DND-41 (cell line): ENCODE measurements at regions not wholly inside any gene's neighbourhood (a gene's known extent, or its start where the extent isn't known, plus 50 kb on each side); places are given as distances from the start of the nearest gene placed in this dataset.
"Not testable (repeated sequence)": the region's sequence is repeated elsewhere in the genome, so short reads cannot be mapped to it uniquely, and the experiment has no call there.

Experiments used
- ATAC-seq: fragments of 200-7000 bp; cut with Tn5 transposase; 3 replicates; pipeline ENCODE4 v1.9.1; 2021; ENCODE audit warnings: low read depth; ENCODE audit not compliant: insufficient read depth
- DNase-seq: peaks from one replicate; pipeline ENCODE4 v3.0.0-alpha.2; 2020
- H2AFZ ChIP-seq: 2 replicates; pipeline ENCODE4 v1.6.0; 2012; ENCODE audit warnings: low read depth, low read length
- H3K27ac ChIP-seq: 2 replicates; pipeline ENCODE4 v1.5.1; 2012; ENCODE audit warnings: low read length, inconsistent platforms
- H3K27me3 ChIP-seq: fragments of 200-600 bp; sonication (generic); 2 replicates; pipeline ENCODE4 v1.6.0; 2012; ENCODE audit warnings: low read length, mild to moderate bottlenecking, inconsistent platforms; ENCODE audit not compliant: insufficient read depth, poor library complexity
- H3K36me3 ChIP-seq: 2 replicates; pipeline ENCODE4 v1.5.1; 2012; ENCODE audit warnings: low read length, inconsistent platforms; ENCODE audit not compliant: insufficient read depth
- H3K4me1 ChIP-seq: 2 replicates; pipeline ENCODE4 v1.5.1; 2012; ENCODE audit warnings: mild to moderate bottlenecking, low read length; ENCODE audit not compliant: insufficient read depth
- H3K4me2 ChIP-seq: 2 replicates; pipeline ENCODE4 v1.6.0; 2012; ENCODE audit warnings: mild to moderate bottlenecking, moderate library complexity, low read length, inconsistent platforms; ENCODE audit not compliant: insufficient read depth
- H3K4me3 ChIP-seq, 2 experiments: fragments of 200-600 bp in 1 of 2; shearing (Covaris generic) in 1 of 2; 2 replicates each; pipeline ENCODE4 v1.5.1; 2012 to 2016; ENCODE audit warnings: inconsistent platforms in 2 of 2, low read length in 2 of 2, mild to moderate bottlenecking in 2 of 2, low read depth in 1 of 2, moderate library complexity in 1 of 2
- H3K79me2 ChIP-seq: 2 replicates; pipeline ENCODE4 v1.6.0; 2012; ENCODE audit warnings: low read length, inconsistent platforms; ENCODE audit not compliant: insufficient read depth
- H3K9ac ChIP-seq: 2 replicates; pipeline ENCODE4 v1.6.0; 2012; ENCODE audit warnings: low read depth, mild to moderate bottlenecking, inconsistent platforms, low read length, moderate library complexity
- H3K9me3 ChIP-seq: 2 replicates; pipeline ENCODE4 v1.5.1; 2012; ENCODE audit warnings: low read length, moderate library complexity, mild to moderate bottlenecking, inconsistent platforms; ENCODE audit not compliant: insufficient read depth, severe bottlenecking
- H4K20me1 ChIP-seq: 2 replicates; pipeline ENCODE4 v1.6.0; 2012; ENCODE audit warnings: low read length; ENCODE audit not compliant: insufficient read depth
- CTCF ChIP-seq: IDR thresholded peaks from 2 replicates; pipeline ENCODE4 v1.5.1; 2012; ENCODE audit warnings: borderline replicate concordance, low read length, moderate library complexity, mild to moderate bottlenecking; ENCODE audit not compliant: poor library complexity, severe bottlenecking; ENCODE audit errors: extremely low read depth
- EZH2 ChIP-seq: IDR thresholded peaks from 3 replicates; pipeline ENCODE4 v1.6.1; 2012; ENCODE audit warnings: borderline replicate concordance, low read depth, mild to moderate bottlenecking, moderate library complexity, low read length, inconsistent platforms; ENCODE audit not compliant: severe bottlenecking

GRCh38 chr17:74130276-74130675 is 73.2 kb upstream of the RPL38 start:
- TF ChIP-seq EZH2 = no peak
- no peak for TF ChIP-seq CTCF
- peaks cover 6% of the 10 kb centered on the region for H3K27me3 ChIP-seq
- H3K27ac ChIP-seq = no peak overlapping the region
- H3K36me3 ChIP-seq = no peaks in the 10 kb centered on the region
- H3K79me2 ChIP-seq = no peaks in the 10 kb centered on the region
- no peak for DNase-seq
- no peaks in the 10 kb centered on the region for H4K20me1 ChIP-seq
- H3K4me2 ChIP-seq = no peak overlapping the region
- no peak overlapping the region for H2AFZ ChIP-seq
- no peaks in the 10 kb centered on the region for H3K9me3 ChIP-seq
- no peak for ATAC-seq
- H3K4me3 ChIP-seq = no peak overlapping the region
- no peak overlapping the region for H3K9ac ChIP-seq
- H3K4me1 ChIP-seq = no peaks in the 10 kb centered on the region

- Histone ChIP-seq H3K4me1 (no peaks in the 10 kb centered on the region), H2AFZ (no peak overlapping the region), H3K4me2 (no peak overlapping the region), H3K4me3 (no peak overlapping the region), H4K20me1 (no peaks in the 10 kb centered on the region), H3K9ac (no peak overlapping the region), H3K9me3 (no peaks in the 10 kb centered on the region), H3K36me3 (no peaks in the 10 kb centered on the region), H3K27ac (no peak overlapping the region), H3K27me3 (peaks cover 6% of the 10 kb centered on the region), H3K79me2 (no peaks in the 10 kb centered on the region)
- TF ChIP-seq CTCF (no peak), EZH2 (no peak)
- no peak for ATAC-seq
- no peak for DNase-seq
Measured at GRCh38 chr17:74130841-74131240, 72.6 kb upstream of the RPL38 start.

DNA sequence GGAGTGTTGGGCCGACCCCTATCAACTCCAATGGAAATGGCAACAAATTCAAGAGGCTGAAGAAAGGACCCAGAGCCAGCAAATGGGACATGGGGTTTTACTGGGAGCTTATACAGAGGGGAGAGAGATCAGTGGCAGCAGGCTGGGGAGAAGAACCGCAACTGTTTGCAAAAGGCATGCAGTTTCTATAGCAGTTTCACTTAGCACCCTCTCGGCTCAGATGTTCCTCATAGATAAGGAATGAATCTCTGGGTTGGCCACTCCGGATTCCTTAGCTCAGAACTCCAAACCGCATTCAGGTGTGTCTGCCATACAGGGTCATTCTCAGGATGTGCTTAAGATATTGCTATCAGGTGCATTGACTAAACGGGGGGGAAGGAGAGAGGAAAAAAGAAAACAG is 71.1 kb upstream of the RPL38 start:
- Histone ChIP-seq H3K36me3 (no peaks in the 10 kb centered on the region), H4K20me1 (no peaks in the 10 kb centered on the region), H2AFZ (no peak overlapping the region), H3K9ac (no peak overlapping the region), H3K79me2 (no peaks in the 10 kb centered on the region), H3K27ac (no peak overlapping the region), H3K4me1 (no peaks in the 10 kb centered on the region), H3K4me3 (no peak overlapping the region), H3K9me3 (no peaks in the 10 kb centered on the region), H3K4me2 (no peak overlapping the region), H3K27me3 (peaks cover 14% of the 10 kb centered on the region)
- TF ChIP-seq CTCF (no peak), EZH2 (no peak)
- DNase-seq (no peak), ATAC-seq (no peak)

DNA sequence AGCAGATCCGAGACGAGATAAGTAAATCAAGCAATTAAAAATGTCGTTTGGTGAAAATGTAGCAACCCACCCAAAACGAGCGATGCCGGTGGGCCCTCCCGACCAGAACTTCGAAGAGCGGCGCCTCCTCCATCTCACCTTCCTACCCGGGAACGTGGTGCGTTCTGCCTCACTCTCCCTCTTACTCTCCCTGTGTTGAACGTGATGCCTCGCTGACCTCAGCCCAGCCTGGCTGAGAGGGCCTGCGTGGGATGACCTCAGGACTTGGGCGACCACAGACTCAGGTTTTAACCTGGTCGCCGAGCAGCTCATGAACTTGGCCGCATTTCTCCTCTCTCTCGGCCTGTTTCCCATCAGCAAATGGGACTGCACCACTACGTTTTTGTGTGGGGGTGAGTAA is 69.7 kb upstream of the RPL38 start:
- no peak for TF ChIP-seq CTCF
- TF ChIP-seq EZH2 = no peak
- no peak overlapping the region for H3K4me3 ChIP-seq
- no peak overlapping the region for H2AFZ ChIP-seq
- no peak overlapping the region for H3K27ac ChIP-seq
- H3K79me2 ChIP-seq = no peaks in the 10 kb centered on the region
- H4K20me1 ChIP-seq = no peaks in the 10 kb centered on the region
- no peak overlapping the region for H3K9ac ChIP-seq
- peaks cover 19% of the 10 kb centered on the region for H3K27me3 ChIP-seq
- ATAC-seq = no peak
- no peak for DNase-seq
- H3K36me3 ChIP-seq = no peaks in the 10 kb centered on the region
- H3K4me2 ChIP-seq = no peak overlapping the region
- H3K9me3 ChIP-seq = no peaks in the 10 kb centered on the region
- no peaks in the 10 kb centered on the region for H3K4me1 ChIP-seq

DNA sequence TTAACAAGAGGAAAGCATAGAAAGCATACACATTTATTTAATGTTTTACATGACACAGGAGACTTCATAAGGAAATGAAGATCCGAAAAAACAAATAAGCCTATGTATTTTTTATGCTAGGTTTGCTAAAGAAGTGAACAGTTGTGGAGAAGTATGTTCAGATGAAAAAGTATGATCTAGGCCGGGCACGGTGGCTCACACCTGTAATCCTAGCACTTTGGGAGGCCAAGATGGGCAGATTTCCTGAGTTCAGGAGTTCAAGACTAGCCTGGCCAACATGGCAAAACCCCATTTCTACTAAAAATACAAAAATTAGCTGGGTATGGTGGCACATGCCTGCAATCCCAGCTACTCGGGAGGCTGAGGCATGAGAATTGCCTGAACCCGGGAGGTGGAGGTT is 69.2 kb upstream of the RPL38 start:
- not testable (repeated sequence) for H3K79me2 ChIP-seq, H3K9ac ChIP-seq, H4K20me1 ChIP-seq, H3K4me1 ChIP-seq, H3K4me2 ChIP-seq, ATAC-seq, H3K27ac ChIP-seq, DNase-seq, H3K4me3 ChIP-seq, H3K9me3 ChIP-seq, H3K36me3 ChIP-seq, H2AFZ ChIP-seq
- H3K27me3 ChIP-seq = peaks cover 19% of the 10 kb centered on the region
